ENCODE measurements at regions not wholly inside any gene's neighbourhood (a gene's known extent, or its start where the extent isn't known, plus 50 kb on each side); places are given as distances from the start of the nearest gene placed in this dataset.

GRCh38 chr6:147001621-147002020, 202.6 kb upstream of the STXBP5 start:
- H3K4me3 ChIP-seq, result no peak overlapping the region
- intact Hi-C loops (cut with DNase I), result no loop called here
- no peaks in the 10 kb centered on the region for H3K9me3 ChIP-seq
- no peak for DNase-seq (ENCODE audit: extremely low spot score)
- no peak overlapping the region for H3K27ac ChIP-seq (replicated peaks in 1 of 4)
- peaks cover 0 to 13% (median 0%) of the 10 kb centered on the region in 4 donors for H3K4me1 ChIP-seq
- WGBS, result 64% methylated on average over 1 of the region's 1 CpG
- no peaks in the 10 kb centered on the region for H3K27me3 ChIP-seq
- H3K36me3 ChIP-seq, result no peaks in the 10 kb centered on the region
- no peak for TF ChIP-seq POLR2A (IDR thresholded peaks at IDR 0.05; ENCODE audit: low read depth)
- no peak for TF ChIP-seq POLR2AphosphoS5 (IDR thresholded peaks at IDR 0.05)
- TF ChIP-seq EP300 (IDR thresholded peaks at IDR 0.05), result no peak
- no peak for TF ChIP-seq CTCF (IDR thresholded peaks at IDR 0.05)

DNA sequence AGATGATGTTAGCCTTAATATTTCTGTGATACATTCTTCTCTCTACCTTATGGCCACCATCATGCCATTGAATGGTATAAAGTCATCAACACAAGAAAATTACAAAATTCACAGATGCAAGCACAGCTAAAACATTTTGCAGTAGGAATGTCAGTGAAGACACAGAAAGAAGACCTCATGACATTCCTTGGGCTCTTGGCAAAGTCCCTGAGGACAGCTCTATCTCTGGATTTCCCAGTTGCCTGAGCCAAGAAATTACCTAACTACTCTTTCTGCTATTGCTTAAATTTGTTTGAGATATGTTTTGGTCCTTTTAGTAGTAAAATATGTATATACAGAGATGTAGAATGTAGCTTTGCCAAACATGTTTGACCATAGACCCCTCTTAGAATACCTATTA, 201.0 kb upstream of the STXBP5 start:
- no peak for TF ChIP-seq POLR2AphosphoS5 (IDR thresholded peaks at IDR 0.05)
- no peak for DNase-seq (ENCODE audit: extremely low spot score)
- no peak overlapping the region for H3K27ac ChIP-seq (replicated peaks in 1 of 4)
- no peaks in the 10 kb centered on the region for H3K9me3 ChIP-seq
- H3K4me1 ChIP-seq, result peaks cover 0 to 13% (median 0%) of the 10 kb centered on the region in 4 donors
- no peaks in the 10 kb centered on the region for H3K36me3 ChIP-seq
- intact Hi-C loops (cut with DNase I), result no loop called here
- no peaks in the 10 kb centered on the region for H3K27me3 ChIP-seq
- H3K4me3 ChIP-seq, result no peak overlapping the region

GRCh38 chr6:147005499-147005898, 198.7 kb upstream of the STXBP5 start:
- no peaks in the 10 kb centered on the region for H3K36me3 ChIP-seq
- H3K27ac ChIP-seq (replicated peaks in 1 of 4), result no peak overlapping the region
- no peak overlapping the region for H3K4me3 ChIP-seq
- TF ChIP-seq POLR2A (IDR thresholded peaks at IDR 0.05; ENCODE audit: low read depth), result no peak
- no peaks in the 10 kb centered on the region for H3K9me3 ChIP-seq
- H3K4me1 ChIP-seq, result peaks cover 0 to 10% (median 0%) of the 10 kb centered on the region in 4 donors
- no peaks in the 10 kb centered on the region for H3K27me3 ChIP-seq
- DNase-seq (ENCODE audit: extremely low spot score), result no peak
- intact Hi-C loops (cut with DNase I), result no loop called here

DNA sequence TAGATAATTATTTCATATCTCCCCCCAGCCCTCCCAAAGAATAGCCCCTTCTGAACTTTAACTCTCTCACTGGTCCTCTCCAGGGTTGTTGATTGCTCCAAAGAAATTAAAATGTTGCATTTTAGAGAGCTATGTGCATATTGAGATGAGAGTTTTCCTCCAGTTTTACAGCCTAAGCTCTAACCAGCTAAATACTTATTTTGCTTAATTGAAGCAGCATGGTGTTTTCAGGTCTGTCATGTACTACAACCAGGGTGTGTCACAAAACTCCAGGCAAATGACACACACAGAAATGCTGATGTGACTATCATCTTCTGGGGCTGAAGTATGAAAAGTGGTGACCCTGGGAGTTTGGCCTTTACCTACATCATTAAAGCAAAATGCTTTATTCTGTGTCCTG, 196.8 kb upstream of the STXBP5 start:
- intact Hi-C loops (cut with DNase I), result no loop called here
- no peaks in the 10 kb centered on the region for H3K36me3 ChIP-seq
- DNase-seq (ENCODE audit: extremely low spot score), result no peak
- H3K27ac ChIP-seq (replicated peaks in 1 of 4), result no peak overlapping the region
- H3K4me1 ChIP-seq, result no peaks in the 10 kb centered on the region
- H3K27me3 ChIP-seq, result no peaks in the 10 kb centered on the region
- no peak overlapping the region for H3K4me3 ChIP-seq
- no peak for TF ChIP-seq POLR2AphosphoS5 (IDR thresholded peaks at IDR 0.05)
- no peaks in the 10 kb centered on the region for H3K9me3 ChIP-seq

GRCh38 chr6:147009358-147009757, 194.9 kb upstream of the STXBP5 start:
- Histone ChIP-seq H3K27me3 (no peaks in the 10 kb centered on the region), H3K4me1 (no peaks in the 10 kb centered on the region), H3K4me3 (no peak overlapping the region), H3K27ac (replicated peaks in 1 of 4) (no peak overlapping the region), H3K36me3 (no peaks in the 10 kb centered on the region), H3K9me3 (no peaks in the 10 kb centered on the region)
- 94% methylated on average over 2 of the region's 2 CpGs for WGBS
- no peak for TF ChIP-seq POLR2A (IDR thresholded peaks at IDR 0.05; ENCODE audit: low read depth)
- no peak for TF ChIP-seq EP300 (IDR thresholded peaks at IDR 0.05)
- no peak for TF ChIP-seq CTCF (IDR thresholded peaks at IDR 0.05)
- no peak for TF ChIP-seq POLR2AphosphoS5 (IDR thresholded peaks at IDR 0.05)
- intact Hi-C loops (cut with DNase I), result no loop called here
- no peak for DNase-seq (ENCODE audit: extremely low spot score)

- no peaks in the 10 kb centered on the region for H3K27me3 ChIP-seq
- H3K9me3 ChIP-seq, result no peaks in the 10 kb centered on the region
- intact Hi-C loops (cut with DNase I), result no loop called here
- H3K4me1 ChIP-seq, result no peaks in the 10 kb centered on the region
- no peak overlapping the region for H3K4me3 ChIP-seq
- DNase-seq (ENCODE audit: extremely low spot score), result no peak
- no peaks in the 10 kb centered on the region for H3K36me3 ChIP-seq
- WGBS, result 98% methylated on average over 4 of the region's 5 CpGs
- no peak overlapping the region for H3K27ac ChIP-seq (replicated peaks in 1 of 4)
- TF ChIP-seq CTCF (IDR thresholded peaks at IDR 0.05) (no peak), POLR2AphosphoS5 (IDR thresholded peaks at IDR 0.05) (no peak), POLR2A (IDR thresholded peaks at IDR 0.05; ENCODE audit: low read depth) (no peak)
Measured at GRCh38 chr6:147015674-147016073, 188.5 kb upstream of the STXBP5 start.
